Brain microvascular endothelial cell (primary cell): ENCODE measurements at regions not wholly inside any gene's neighbourhood (a gene's known extent, or its start where the extent isn't known, plus 50 kb on each side); places are given as distances from the start of the nearest gene placed in this dataset.

Source experiments
- DNase-seq: peaks from one replicate; pipeline ENCODE4 v3.0.0-alpha.2; 2020
- H3K27ac ChIP-seq: fragments of 250-450 bp; sonication (Bioruptor Pico); 2 replicates; pipeline ENCODE4 v1.5.1; 2020; ENCODE audit warnings: mild to moderate bottlenecking, moderate library complexity
- H3K27me3 ChIP-seq: fragments of 250-450 bp; sonication (Bioruptor Pico); replicated peaks from 2 replicates; pipeline ENCODE4 v1.5.1; 2020; ENCODE audit warnings: mild to moderate bottlenecking
- H3K36me3 ChIP-seq: fragments of 250-450 bp; sonication (Bioruptor Pico); replicated peaks from 2 replicates; pipeline ENCODE4 v1.5.1; 2020; ENCODE audit warnings: mild to moderate bottlenecking
- H3K4me3 ChIP-seq: 2 replicates; pipeline ENCODE4 v1.5.1; 2011; ENCODE audit warnings: low read depth, mild to moderate bottlenecking, control low read depth, low read length, moderate library complexity
- in situ Hi-C: cut with HindIII; loops from 2 replicates; pipeline ENCODE4 v1.10.0; 2017; ENCODE audit warnings: low sequenced_read_pairs, low pct_ligation_motif_present
- TF ChIP-seq, protein P1 (sequence below): IDR thresholded peaks from 2 replicates; pipeline ENCODE4 v1.5.1; 2011; ENCODE audit warnings: low read depth, mild to moderate bottlenecking, moderate library complexity, low read length, control low read depth, inconsistent platforms; ENCODE audit errors: missing control alignments

DNA sequence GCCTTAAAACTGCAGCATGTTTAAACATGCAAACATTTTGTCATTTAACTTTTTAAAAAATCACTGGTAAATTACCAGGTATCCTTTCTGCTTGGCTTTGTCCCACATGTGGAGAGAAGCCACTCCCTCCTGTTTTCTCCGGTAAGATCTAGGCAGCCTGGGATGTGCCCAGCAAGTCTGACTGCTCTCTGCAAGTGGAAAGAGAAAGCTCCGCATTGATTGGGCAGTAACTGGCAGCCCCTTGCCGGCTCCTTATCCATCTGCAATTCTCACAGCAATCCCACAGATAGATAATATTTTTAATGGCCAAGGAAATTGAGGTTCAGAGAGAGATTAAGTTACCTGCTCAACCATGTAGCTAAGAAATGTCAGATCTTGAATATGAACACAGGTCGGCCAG, 136.1 kb downstream of the TMEM200C start:
- in situ Hi-C loops: no loop called here
- no peaks in the 10 kb centered on the region for H3K36me3 ChIP-seq
- H3K27me3 ChIP-seq: no peaks in the 10 kb centered on the region
- H3K27ac ChIP-seq: no peak overlapping the region
- no peak for DNase-seq
- H3K4me3 ChIP-seq: no peak overlapping the region
- TF ChIP-seq, protein P1, sequence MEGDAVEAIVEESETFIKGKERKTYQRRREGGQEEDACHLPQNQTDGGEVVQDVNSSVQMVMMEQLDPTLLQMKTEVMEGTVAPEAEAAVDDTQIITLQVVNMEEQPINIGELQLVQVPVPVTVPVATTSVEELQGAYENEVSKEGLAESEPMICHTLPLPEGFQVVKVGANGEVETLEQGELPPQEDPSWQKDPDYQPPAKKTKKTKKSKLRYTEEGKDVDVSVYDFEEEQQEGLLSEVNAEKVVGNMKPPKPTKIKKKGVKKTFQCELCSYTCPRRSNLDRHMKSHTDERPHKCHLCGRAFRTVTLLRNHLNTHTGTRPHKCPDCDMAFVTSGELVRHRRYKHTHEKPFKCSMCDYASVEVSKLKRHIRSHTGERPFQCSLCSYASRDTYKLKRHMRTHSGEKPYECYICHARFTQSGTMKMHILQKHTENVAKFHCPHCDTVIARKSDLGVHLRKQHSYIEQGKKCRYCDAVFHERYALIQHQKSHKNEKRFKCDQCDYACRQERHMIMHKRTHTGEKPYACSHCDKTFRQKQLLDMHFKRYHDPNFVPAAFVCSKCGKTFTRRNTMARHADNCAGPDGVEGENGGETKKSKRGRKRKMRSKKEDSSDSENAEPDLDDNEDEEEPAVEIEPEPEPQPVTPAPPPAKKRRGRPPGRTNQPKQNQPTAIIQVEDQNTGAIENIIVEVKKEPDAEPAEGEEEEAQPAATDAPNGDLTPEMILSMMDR: no peak

- no peaks in the 10 kb centered on the region for H3K36me3 ChIP-seq
- TF ChIP-seq, protein P1: no peak
- DNase-seq: no peak
- H3K27me3 ChIP-seq: no peaks in the 10 kb centered on the region
- in situ Hi-C loops: no loop called here
- H3K27ac ChIP-seq: no peak overlapping the region
- H3K4me3 ChIP-seq: no peak overlapping the region
Measured at GRCh38 chr18:5756823-5757222, 138.5 kb downstream of the TMEM200C start.

- Histone ChIP-seq H3K36me3 (no peaks in the 10 kb centered on the region), H3K27me3 (no peaks in the 10 kb centered on the region), H3K27ac (no peak overlapping the region), H3K4me3 (no peak overlapping the region)
- DNase-seq: no peak
- in situ Hi-C loops: no loop called here
- TF ChIP-seq, protein P1: no peak
Measured at GRCh38 chr18:5747678-5748077, 147.6 kb downstream of the TMEM200C start.

- no peaks in the 10 kb centered on the region for H3K36me3 ChIP-seq
- no peak overlapping the region for H3K27ac ChIP-seq
- H3K4me3 ChIP-seq: no peak overlapping the region
- TF ChIP-seq, protein P1: no peak
- no peak for DNase-seq
- H3K27me3 ChIP-seq: no peaks in the 10 kb centered on the region
- in situ Hi-C loops: no loop called here
Measured at GRCh38 chr18:5746844-5747243, 148.5 kb downstream of the TMEM200C start.

DNA sequence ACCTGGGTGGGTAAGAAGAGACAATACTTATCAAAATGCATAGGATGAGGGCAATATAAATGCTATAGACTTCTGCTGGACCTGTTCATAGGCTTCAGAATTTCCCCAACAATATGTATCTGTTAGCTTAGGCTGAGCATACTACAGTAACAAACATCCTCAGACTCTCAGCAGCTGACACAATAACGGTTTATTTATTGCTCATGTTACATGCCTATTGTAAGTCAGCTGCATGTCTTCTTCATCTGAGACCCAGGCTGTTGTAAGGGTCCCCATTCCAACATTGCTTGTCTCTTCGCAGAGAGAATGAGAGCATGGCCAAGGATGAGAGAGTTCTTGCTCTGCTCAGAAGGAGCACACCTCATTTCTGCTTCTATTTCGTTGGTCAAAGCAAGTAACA, 150.7 kb downstream of the TMEM200C start:
- in situ Hi-C loops: no loop called here

GRCh38 chr18:5738526-5738925, 156.8 kb downstream of the TMEM200C start:
- H3K36me3 ChIP-seq: no peaks in the 10 kb centered on the region
- H3K27me3 ChIP-seq: no peaks in the 10 kb centered on the region
- no peak overlapping the region for H3K4me3 ChIP-seq
- no peak for DNase-seq
- H3K27ac ChIP-seq: no peak overlapping the region
- in situ Hi-C loops: no loop called here
- TF ChIP-seq, protein P1: no peak

More for the DNA sequence above, 150.7 kb downstream of the TMEM200C start:
- no peak overlapping the region for H3K4me3 ChIP-seq
- no peak overlapping the region for H3K27ac ChIP-seq
- DNase-seq: no peak
- TF ChIP-seq, protein P1: no peak
- no peaks in the 10 kb centered on the region for H3K27me3 ChIP-seq
- no peaks in the 10 kb centered on the region for H3K36me3 ChIP-seq
